Suppressor macrophage treated with lipopolysaccharide for 1 hour (primary cell): ENCODE measurements at regions not wholly inside any gene's neighbourhood (a gene's known extent, or its start where the extent isn't known, plus 50 kb on each side); places are given as distances from the start of the nearest gene placed in this dataset.

Source experiments
- DNase-seq, 3 donors: peaks; one replicate each; pipeline ENCODE4 v3.0.0-alpha.2; 2020 to 2022

- no peak for DNase-seq
These were observed 617.6 kb downstream of the NYAP2 start for GRCh38 chr2:226017107-226017506.

GRCh38 chr2:226011716-226012450 is 612.4 kb downstream of the NYAP2 start:
- no peak for DNase-seq

- DNase-seq = peak; percentile 82 to 95 (median 92)
These were observed 602.9 kb downstream of the NYAP2 start for GRCh38 chr2:226002438-226002837.

GRCh38 chr2:226001716-226002115 is 602.2 kb downstream of the NYAP2 start:
- DNase-seq = no peak

GRCh38 chr2:225999692-226000091 is 600.2 kb downstream of the NYAP2 start:
- DNase-seq = no peak

- no peak for DNase-seq
These were observed 599.1 kb downstream of the NYAP2 start for GRCh38 chr2:225998653-225999052.

- DNase-seq = peak in 2 of 3 donors; percentile 37 to 39
These were observed 598.6 kb downstream of the NYAP2 start for GRCh38 chr2:225998116-225998515.

- DNase-seq = peak; percentile 23 to 53 (median 31)
These were observed 596.9 kb downstream of the NYAP2 start for GRCh38 chr2:225996462-225996828.

- DNase-seq = peak; percentile 85 to 93 (median 89)
These were observed 596.4 kb downstream of the NYAP2 start for GRCh38 chr2:225995796-225996461.

- DNase-seq = peak; percentile 49 to 83 (median 77)
These were observed 595.4 kb downstream of the NYAP2 start for GRCh38 chr2:225994748-225995405.

- peak; percentile 21 to 64 (median 63) for DNase-seq
These were observed 593.9 kb downstream of the NYAP2 start for GRCh38 chr2:225993430-225993829.

- DNase-seq = no peak
These were observed 590.3 kb downstream of the NYAP2 start for GRCh38 chr2:225989809-225990208.

- DNase-seq = no peak
These were observed 580.9 kb downstream of the NYAP2 start for GRCh38 chr2:225980372-225980771.

GRCh38 chr2:225971433-225971832 is 571.9 kb downstream of the NYAP2 start:
- DNase-seq = no peak

- DNase-seq = no peak
These were observed 549.4 kb downstream of the NYAP2 start for GRCh38 chr2:225948903-225949302.

GRCh38 chr2:225938991-225939390 is 539.5 kb downstream of the NYAP2 start:
- DNase-seq = no peak

GRCh38 chr2:225937625-225938187 is 538.2 kb downstream of the NYAP2 start:
- peak in 2 of 3 donors; percentile 20 to 22 for DNase-seq

GRCh38 chr2:225932811-225933413 is 533.4 kb downstream of the NYAP2 start:
- no peak for DNase-seq

GRCh38 chr2:225930687-225931086 is 531.2 kb downstream of the NYAP2 start:
- no peak for DNase-seq

- no peak for DNase-seq
These were observed 521.2 kb downstream of the NYAP2 start for GRCh38 chr2:225920621-225921220.

GRCh38 chr2:225916692-225917091 is 517.2 kb downstream of the NYAP2 start:
- no peak for DNase-seq

- no peak for DNase-seq
These were observed 511.5 kb downstream of the NYAP2 start for GRCh38 chr2:225911019-225911418.

- no peak for DNase-seq
These were observed 495.6 kb downstream of the NYAP2 start for GRCh38 chr2:225895126-225895525.
